ENCODE measurements at regions not wholly inside any gene's neighbourhood (a gene's known extent, or its start where the extent isn't known, plus 50 kb on each side); places are given as distances from the start of the nearest gene placed in this dataset.

DNA sequence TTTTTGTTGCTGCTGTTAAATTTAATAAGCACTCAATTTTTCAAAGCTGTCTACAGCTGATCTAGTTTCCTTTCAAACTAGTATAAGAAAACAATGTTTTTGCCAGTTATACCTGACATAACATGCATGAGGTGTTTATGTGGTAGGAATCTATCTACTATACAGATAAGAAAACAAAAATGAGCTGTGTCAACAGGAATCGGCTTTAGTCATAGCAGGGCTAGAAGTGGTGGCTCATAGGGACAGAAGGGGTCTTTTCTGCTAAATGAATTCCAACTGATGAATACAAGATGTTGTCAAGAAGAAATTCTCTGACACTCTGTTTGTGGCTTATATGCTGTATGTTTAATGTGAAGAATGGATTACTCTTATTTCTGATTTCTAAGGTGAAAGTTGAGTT lies 55.7 kb upstream of the CLNK start:
- H2BK15ac ChIP-seq (ENCODE audit: low read depth, low read length): no peak overlapping the region
- H3K9me3 ChIP-seq (ENCODE audit: control insufficient read depth, insufficient read depth, low read length): no peaks in the 10 kb centered on the region
- H2AFZ ChIP-seq (replicated peaks; ENCODE audit: low read length, poor library complexity): no peak overlapping the region
- no peak overlapping the region for H3K9ac ChIP-seq (ENCODE audit: low read depth, low read length)
- H4K91ac ChIP-seq (ENCODE audit: insufficient read depth, low read depth, low read length): no peak overlapping the region
- H3K23ac ChIP-seq (ENCODE audit: low read depth, low read length): no peak overlapping the region
- no peak overlapping the region for H4K5ac ChIP-seq (ENCODE audit: low read depth, low read length)
- BruUV-seq (replicated peaks): no TSS peak
- peaks cover 4% of the 10 kb centered on the region; the same call in 1 of the 2 replicates for H3K4me1 ChIP-seq (ENCODE audit: control insufficient read depth, insufficient read depth, low read length)
- intact Hi-C loops (cut with micrococcal nuclease): no loop called here
- no CpG with 5 or more reads among the region's 1 CpG for WGBS, 2 experiments (ENCODE audit: extremely low coverage in 2 of 2, insufficient read length in 1 of 2)
- no peak overlapping the region for H2BK120ac ChIP-seq (ENCODE audit: low read depth, low read length)
- H3K27ac ChIP-seq (ENCODE audit: insufficient read depth, low read length): no peak overlapping the region
- DNase-seq (no peak), ATAC-seq (ENCODE audit: low read depth) (no peak)
- H4K8ac ChIP-seq (ENCODE audit: low read depth in 2 of 2, low read length in 2 of 2): no peak overlapping the region
- H2AK9ac ChIP-seq (replicated peaks; ENCODE audit: low read depth, low read length, poor library complexity): no peak overlapping the region
- H3K27me3 ChIP-seq (ENCODE audit: control insufficient read depth, insufficient read depth, low read length): no peaks in the 10 kb centered on the region; the same call in 1 of the 2 replicates
- dilution Hi-C loops (cut with HindIII; ENCODE audit: low sequenced_read_pairs, unreplicated experiment): no loop called here
- no peak overlapping the region for H3K4me3 ChIP-seq (ENCODE audit: insufficient read depth, low read depth, low read length)
- no peaks in the 10 kb centered on the region for H3K79me1 ChIP-seq (ENCODE audit: low read depth in 1 of 2, low read length in 2 of 2)
- no peak overlapping the region for H3K4me2 ChIP-seq (ENCODE audit: low read depth, low read length)
- H3K14ac ChIP-seq (replicated peaks; ENCODE audit: low read depth, low read length): no peak overlapping the region
- no peak overlapping the region for H2BK5ac ChIP-seq (ENCODE audit: low read depth, low read length, poor library complexity, severe bottlenecking)
- H3K9me1 ChIP-seq (ENCODE audit: insufficient read depth, low read length): no peaks in the 10 kb centered on the region
- no peak overlapping the region for H3K4ac ChIP-seq (ENCODE audit: low read depth, low read length)
- TF ChIP-seq CHD1 (IDR thresholded peaks at IDR 0.05; ENCODE audit: low read depth, low read length) (no peak), MAFK (IDR thresholded peaks at IDR 0.05; ENCODE audit: low read depth, low read length) (no peak), RFX5 (IDR thresholded peaks at IDR 0.05; ENCODE audit: low read depth, low read length) (no peak), BHLHE40 (IDR thresholded peaks at IDR 0.05; ENCODE audit: low read depth, low read length) (no peak), RCOR1 (IDR thresholded peaks at IDR 0.05; ENCODE audit: insufficient replicate concordance, low read length) (no peak), RAD21 (IDR thresholded peaks at IDR 0.05; ENCODE audit: low read length) (no peak), SMC3 (IDR thresholded peaks at IDR 0.05; ENCODE audit: low read depth, low read length) (no peak), CEBPB (IDR thresholded peaks at IDR 0.05; ENCODE audit: low read depth, low read length) (no peak), MAZ (IDR thresholded peaks at IDR 0.05; ENCODE audit: borderline replicate concordance, low read depth, low read length) (no peak), FOS (IDR thresholded peaks at IDR 0.05; ENCODE audit: low read depth, low read length) (no peak), POLR2A (IDR thresholded peaks at IDR 0.05; ENCODE audit: low read depth, low read length) (no peak), MXI1 (IDR thresholded peaks at IDR 0.05; ENCODE audit: borderline replicate concordance, low read depth, low read length) (no peak), NFE2L2 (IDR thresholded peaks at IDR 0.05; ENCODE audit: low read depth, low read length) (no peak)
- TF ChIP-seq, protein P1, sequence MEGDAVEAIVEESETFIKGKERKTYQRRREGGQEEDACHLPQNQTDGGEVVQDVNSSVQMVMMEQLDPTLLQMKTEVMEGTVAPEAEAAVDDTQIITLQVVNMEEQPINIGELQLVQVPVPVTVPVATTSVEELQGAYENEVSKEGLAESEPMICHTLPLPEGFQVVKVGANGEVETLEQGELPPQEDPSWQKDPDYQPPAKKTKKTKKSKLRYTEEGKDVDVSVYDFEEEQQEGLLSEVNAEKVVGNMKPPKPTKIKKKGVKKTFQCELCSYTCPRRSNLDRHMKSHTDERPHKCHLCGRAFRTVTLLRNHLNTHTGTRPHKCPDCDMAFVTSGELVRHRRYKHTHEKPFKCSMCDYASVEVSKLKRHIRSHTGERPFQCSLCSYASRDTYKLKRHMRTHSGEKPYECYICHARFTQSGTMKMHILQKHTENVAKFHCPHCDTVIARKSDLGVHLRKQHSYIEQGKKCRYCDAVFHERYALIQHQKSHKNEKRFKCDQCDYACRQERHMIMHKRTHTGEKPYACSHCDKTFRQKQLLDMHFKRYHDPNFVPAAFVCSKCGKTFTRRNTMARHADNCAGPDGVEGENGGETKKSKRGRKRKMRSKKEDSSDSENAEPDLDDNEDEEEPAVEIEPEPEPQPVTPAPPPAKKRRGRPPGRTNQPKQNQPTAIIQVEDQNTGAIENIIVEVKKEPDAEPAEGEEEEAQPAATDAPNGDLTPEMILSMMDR (conservative IDR thresholded peaks at IDR 0.05; ENCODE audit: low read depth, low read length): no peak
- TF ChIP-seq, protein P2, sequence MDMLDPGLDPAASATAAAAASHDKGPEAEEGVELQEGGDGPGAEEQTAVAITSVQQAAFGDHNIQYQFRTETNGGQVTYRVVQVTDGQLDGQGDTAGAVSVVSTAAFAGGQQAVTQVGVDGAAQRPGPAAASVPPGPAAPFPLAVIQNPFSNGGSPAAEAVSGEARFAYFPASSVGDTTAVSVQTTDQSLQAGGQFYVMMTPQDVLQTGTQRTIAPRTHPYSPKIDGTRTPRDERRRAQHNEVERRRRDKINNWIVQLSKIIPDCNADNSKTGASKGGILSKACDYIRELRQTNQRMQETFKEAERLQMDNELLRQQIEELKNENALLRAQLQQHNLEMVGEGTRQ (IDR thresholded peaks at IDR 0.05; ENCODE audit: low read depth, low read length): no peak
- TF ChIP-seq, protein P3, sequence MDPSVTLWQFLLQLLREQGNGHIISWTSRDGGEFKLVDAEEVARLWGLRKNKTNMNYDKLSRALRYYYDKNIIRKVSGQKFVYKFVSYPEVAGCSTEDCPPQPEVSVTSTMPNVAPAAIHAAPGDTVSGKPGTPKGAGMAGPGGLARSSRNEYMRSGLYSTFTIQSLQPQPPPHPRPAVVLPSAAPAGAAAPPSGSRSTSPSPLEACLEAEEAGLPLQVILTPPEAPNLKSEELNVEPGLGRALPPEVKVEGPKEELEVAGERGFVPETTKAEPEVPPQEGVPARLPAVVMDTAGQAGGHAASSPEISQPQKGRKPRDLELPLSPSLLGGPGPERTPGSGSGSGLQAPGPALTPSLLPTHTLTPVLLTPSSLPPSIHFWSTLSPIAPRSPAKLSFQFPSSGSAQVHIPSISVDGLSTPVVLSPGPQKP (IDR thresholded peaks at IDR 0.05; ENCODE audit: borderline replicate concordance, low read depth, low read length): no peak
- ChIA-PET CTCF (no interaction called here), POLR2A (ENCODE audit: unreplicated experiment) (no interaction called here)
- H4K20me1 ChIP-seq (ENCODE audit: insufficient read depth, low read length): no peaks in the 10 kb centered on the region
- no peak overlapping the region for H2BK20ac ChIP-seq (ENCODE audit: low read depth, low read length)
- no peak overlapping the region for H3K18ac ChIP-seq (ENCODE audit: low read depth, low read length)
- in situ Hi-C loops (cut with MboI; ENCODE audit: low sequenced_read_pairs): no loop called here
- no peak overlapping the region for H3K56ac ChIP-seq (ENCODE audit: extremely low read depth, insufficient read depth, low read length)
- no peaks in the 10 kb centered on the region for H3K36me3 ChIP-seq (ENCODE audit: control insufficient read depth, insufficient read depth, low read length)
- H2AK5ac ChIP-seq (ENCODE audit: low read depth, low read length): no peak overlapping the region

Measured in IMR-90 (cell line).